ENCODE measurements at regions not wholly inside any gene's neighbourhood (a gene's known extent, or its start where the extent isn't known, plus 50 kb on each side); places are given as distances from the start of the nearest gene placed in this dataset.

DNA sequence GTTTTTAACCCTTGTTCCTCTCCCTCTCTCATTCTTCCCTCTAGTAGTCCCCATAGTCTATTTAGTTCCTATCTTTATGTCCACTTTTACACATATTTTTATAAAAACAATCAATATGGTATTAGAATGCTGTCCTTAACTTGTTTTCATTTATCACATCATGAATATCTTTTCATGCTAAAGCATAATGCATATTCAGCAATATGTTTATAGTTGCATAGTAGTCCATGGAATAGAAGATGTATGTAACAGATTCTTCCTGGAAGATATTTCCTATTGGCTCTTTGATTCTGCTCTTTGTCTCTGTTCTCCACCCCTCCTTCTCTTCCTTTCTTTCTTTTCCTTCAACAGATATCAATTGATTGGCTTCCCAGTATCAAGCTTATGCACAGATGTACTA is 1047.1 kb upstream of the TENM4 start:
- TF ChIP-seq, protein P1, sequence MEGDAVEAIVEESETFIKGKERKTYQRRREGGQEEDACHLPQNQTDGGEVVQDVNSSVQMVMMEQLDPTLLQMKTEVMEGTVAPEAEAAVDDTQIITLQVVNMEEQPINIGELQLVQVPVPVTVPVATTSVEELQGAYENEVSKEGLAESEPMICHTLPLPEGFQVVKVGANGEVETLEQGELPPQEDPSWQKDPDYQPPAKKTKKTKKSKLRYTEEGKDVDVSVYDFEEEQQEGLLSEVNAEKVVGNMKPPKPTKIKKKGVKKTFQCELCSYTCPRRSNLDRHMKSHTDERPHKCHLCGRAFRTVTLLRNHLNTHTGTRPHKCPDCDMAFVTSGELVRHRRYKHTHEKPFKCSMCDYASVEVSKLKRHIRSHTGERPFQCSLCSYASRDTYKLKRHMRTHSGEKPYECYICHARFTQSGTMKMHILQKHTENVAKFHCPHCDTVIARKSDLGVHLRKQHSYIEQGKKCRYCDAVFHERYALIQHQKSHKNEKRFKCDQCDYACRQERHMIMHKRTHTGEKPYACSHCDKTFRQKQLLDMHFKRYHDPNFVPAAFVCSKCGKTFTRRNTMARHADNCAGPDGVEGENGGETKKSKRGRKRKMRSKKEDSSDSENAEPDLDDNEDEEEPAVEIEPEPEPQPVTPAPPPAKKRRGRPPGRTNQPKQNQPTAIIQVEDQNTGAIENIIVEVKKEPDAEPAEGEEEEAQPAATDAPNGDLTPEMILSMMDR (conservative IDR thresholded peaks at IDR 0.05; ENCODE audit: control insufficient read depth, insufficient read depth, low read depth, low read length) = no peak
- no peak for DNase-seq (ENCODE audit: low read depth)
- no peak overlapping the region for H3K4me3 ChIP-seq (ENCODE audit: control insufficient read depth, low read depth, low read length)

- TF ChIP-seq, protein P1 (conservative IDR thresholded peaks at IDR 0.05; ENCODE audit: control insufficient read depth, insufficient read depth, low read depth, low read length) = no peak
- DNase-seq (ENCODE audit: low read depth) = no peak
- no peak overlapping the region for H3K4me3 ChIP-seq (ENCODE audit: control insufficient read depth, low read depth, low read length)
Observed at GRCh38 chr11:80486678-80487077, 1045.8 kb upstream of the TENM4 start.

- DNase-seq (ENCODE audit: low read depth) = no peak
- TF ChIP-seq, protein P1 (conservative IDR thresholded peaks at IDR 0.05; ENCODE audit: control insufficient read depth, insufficient read depth, low read depth, low read length) = no peak
Observed at GRCh38 chr11:80477178-80477577, 1036.3 kb upstream of the TENM4 start.

DNA sequence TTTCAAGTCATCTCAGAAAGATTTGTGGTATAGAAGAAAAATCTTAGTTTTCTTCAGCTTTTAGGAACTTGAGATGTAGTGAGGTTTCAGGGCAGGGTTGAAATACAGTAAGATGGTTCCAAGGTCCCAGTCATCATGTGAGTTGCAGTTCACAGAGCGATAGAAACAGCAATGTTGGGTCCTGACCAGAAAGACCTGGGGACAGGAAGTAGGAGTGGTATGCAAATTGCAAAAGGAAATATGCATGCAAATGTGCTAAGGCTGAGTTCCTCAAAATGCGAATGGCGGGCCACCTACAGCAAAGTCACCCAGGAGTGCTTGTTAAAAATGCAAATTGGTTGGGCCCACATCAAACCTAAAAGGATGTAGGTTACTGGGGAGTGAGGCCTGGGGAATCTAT is 1032.7 kb upstream of the TENM4 start:
- TF ChIP-seq, protein P1 (conservative IDR thresholded peaks at IDR 0.05; ENCODE audit: control insufficient read depth, insufficient read depth, low read depth, low read length) = no peak
- no peak for DNase-seq (ENCODE audit: low read depth)
- H3K4me3 ChIP-seq (ENCODE audit: control insufficient read depth, low read depth, low read length) = no peak overlapping the region

More at GRCh38 chr11:80477178-80477577, 1036.3 kb upstream of the TENM4 start:
- no peak overlapping the region for H3K4me3 ChIP-seq (ENCODE audit: control insufficient read depth, low read depth, low read length)

GRCh38 chr11:80469871-80470270 is 1029.0 kb upstream of the TENM4 start:
- H3K4me3 ChIP-seq (ENCODE audit: control insufficient read depth, low read depth, low read length) = no peak overlapping the region
- TF ChIP-seq, protein P1 (conservative IDR thresholded peaks at IDR 0.05; ENCODE audit: control insufficient read depth, insufficient read depth, low read depth, low read length) = no peak
- DNase-seq (ENCODE audit: low read depth) = no peak

DNA sequence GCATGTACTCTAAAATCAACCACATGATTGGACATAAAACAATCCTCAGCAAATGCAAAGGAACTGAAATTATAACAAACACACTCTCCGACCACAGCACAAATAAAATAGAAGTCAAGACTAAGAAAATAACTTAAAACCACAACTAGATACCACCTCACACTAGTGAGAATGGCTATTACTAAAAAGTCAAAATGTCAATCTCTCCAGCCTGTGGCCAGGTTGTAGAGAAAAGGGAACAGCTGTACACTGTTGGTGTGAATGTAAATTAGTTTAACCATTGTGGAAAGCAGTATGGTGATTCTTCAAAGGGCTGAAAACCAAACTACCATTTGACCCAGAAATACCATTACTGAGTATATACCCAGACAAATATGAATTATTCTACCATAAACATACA is 1025.7 kb upstream of the TENM4 start:
- no peak overlapping the region for H3K4me3 ChIP-seq (ENCODE audit: control insufficient read depth, low read depth, low read length)
- TF ChIP-seq, protein P1 (conservative IDR thresholded peaks at IDR 0.05; ENCODE audit: control insufficient read depth, insufficient read depth, low read depth, low read length) = no peak
- DNase-seq (ENCODE audit: low read depth) = no peak

- H3K4me3 ChIP-seq (ENCODE audit: control insufficient read depth, low read depth, low read length) = no peak overlapping the region
- DNase-seq (ENCODE audit: low read depth) = peak; percentile 1
- TF ChIP-seq, protein P1 (conservative IDR thresholded peaks at IDR 0.05; ENCODE audit: control insufficient read depth, insufficient read depth, low read depth, low read length) = no peak
Observed at GRCh38 chr11:80462211-80462610, 1021.4 kb upstream of the TENM4 start.

Measured in fibroblast of mammary gland (primary cell).